ENCODE measurements at regions not wholly inside any gene's neighbourhood (a gene's known extent, or its start where the extent isn't known, plus 50 kb on each side); places are given as distances from the start of the nearest gene placed in this dataset.
"Not testable (repeated sequence)": the region's sequence is repeated elsewhere in the genome, so short reads cannot be mapped to it uniquely, and the experiment has no call there.

DNA sequence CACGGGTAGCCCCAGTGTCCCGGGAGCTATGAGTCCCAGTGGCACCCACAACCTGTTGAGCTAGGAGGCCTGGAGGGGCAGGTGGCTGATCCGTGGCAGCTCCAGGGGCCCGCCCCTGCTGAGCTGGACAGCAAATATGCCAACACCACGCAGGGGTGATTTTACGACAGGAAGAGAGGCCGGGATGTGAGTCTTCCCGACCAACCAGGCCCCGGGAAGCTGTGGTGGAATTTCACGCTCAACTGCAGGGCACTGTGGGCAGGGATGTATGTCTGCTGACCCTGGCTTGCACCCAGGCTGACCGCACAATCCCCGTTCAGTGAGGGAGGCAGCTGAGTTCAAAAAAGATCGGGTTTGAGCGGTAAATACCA, 183.9 kb downstream of the ERMARD start:
- no peak for DNase-seq

DNA sequence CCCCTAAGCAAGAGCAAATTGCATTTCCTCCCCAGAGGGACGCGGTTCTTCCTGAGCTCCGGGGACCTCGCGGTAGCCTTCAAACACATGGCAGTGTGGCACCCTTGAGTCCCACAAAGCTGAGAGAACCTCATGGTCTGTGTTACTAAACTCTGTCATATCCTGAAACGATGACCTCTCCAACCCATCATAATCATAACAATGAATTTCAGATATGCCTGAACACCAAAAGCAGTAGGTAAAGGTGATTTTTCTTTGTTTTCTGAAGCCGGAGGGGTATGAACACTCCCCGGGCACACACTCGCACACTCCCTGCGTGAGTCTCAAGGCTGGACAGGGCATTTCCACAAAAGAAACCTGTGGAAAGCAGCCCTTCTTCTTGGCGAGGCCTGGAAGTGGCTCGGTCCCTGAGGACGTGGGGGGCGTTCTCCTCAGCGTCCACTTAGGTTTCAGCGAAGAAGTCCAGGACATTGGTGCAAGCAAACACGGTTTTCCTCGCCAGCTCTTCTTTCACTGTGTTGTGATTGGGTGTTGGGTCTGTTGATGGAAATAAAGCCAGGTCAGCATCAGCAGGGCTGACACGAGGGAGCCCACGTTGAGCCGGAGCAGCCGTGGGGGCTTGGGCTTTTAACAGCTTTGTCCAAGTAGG, 183.4 kb downstream of the ERMARD start:
- no peak for DNase-seq

DNA sequence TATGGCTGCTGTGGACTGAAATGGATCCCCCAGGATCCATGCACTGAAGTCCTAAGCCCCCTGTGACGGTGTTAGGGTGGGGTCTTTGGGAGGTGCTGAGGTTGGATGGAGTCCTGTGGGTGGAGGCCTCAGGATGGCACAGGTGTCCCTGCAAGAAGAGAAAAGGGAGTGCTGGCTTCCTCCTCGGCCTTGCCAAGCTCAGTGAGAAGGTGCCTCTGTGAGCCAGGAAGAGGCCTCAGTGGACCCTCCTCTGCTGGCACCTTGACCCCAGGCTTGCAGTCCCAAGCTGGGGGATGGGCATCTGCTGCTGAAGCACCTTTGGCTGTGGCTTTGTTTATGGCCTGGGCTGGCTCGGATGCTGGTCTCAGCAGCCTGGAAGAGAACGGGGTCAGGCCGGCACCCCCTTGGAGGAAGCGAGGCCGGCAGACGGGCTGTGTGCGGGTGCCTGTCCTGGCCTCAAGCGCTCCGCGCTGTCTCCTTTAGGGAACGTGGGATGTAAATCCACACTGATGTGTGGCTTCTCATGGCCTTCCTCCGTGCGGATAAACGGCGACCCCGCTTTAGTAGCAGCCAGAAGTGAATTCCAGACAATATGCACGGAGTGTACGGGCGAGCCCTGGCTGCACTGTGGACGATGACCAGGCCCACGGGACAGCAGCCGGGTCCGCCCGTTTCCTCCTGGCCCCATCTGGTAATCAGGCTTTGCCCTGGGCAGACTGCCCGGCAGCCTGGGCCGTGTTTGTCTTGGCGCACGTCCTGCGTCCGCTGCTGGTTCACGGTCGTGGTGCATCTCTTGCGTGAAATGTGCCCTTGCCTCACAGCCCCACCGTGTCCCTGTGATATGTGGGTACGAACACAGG, 182.6 kb downstream of the ERMARD start:
- DNase-seq: no peak

DNA sequence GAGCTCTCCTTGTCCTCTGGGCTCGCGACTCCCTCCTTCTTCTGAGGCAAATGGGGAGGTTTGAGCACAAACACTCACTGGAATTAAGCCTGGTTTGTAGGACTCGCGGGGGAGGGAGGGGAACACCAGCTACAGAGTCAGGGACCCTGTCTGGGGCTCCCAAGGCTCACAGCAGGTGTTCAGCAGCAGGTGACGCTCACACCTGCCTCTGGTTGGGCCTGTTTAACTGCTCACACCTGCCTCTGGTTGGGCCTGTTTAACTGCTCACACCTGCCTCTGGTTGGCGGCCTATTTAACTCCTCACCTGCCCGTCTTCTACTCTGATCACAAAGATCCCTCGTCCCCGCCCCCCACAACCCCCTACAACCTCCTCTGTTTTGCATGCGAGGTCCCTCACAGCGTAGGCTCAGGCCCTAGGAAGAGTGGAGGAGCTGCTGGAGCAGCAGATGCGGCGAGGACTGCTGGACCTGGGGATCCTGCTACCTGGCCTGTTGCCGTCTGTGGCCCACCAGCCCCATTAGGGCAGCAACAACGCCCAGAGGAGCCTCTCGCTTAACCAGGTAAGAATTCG, 181.9 kb downstream of the ERMARD start:
- no peak for DNase-seq

DNA sequence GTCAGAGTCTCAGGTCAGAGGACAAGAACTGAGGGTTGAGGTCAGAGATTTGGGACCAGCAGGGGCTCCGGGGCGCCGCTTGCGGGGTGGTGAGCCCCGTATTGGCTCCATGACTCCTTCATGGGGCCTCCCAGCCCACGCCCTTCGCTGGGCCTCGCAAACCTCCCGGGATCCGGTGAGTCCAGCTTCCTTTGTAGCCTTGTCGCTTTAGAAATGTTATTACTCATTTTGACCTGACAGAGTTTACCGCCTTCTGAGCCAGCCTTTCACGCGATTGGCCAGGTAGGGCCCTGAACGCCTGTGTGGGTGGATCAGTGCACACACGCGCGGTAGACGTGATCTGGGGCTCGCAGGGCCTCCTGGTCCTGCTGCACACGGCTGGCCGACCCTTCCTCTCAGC, 181.1 kb downstream of the ERMARD start:
- no peak for DNase-seq

DNA sequence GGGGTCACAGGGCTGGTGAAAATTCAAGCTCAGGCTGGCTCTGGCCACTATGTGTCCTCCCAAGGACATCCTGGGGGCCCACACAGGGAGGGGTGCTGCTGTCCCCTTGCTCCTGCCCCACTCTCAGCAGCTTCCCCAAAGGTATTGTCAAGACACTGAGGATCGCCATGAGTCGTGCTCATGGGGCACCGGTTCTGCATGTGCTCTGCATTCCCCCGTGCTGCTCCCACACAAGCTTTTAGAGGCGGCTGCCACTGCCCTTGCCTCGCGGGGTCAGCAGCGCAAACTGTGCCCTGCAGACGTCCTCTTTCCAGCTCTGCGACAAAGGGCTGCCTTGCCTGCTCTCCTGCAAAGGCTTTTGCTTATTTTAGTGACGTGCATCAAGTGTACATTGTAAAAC, 179.8 kb downstream of the ERMARD start:
- no peak for DNase-seq

DNA sequence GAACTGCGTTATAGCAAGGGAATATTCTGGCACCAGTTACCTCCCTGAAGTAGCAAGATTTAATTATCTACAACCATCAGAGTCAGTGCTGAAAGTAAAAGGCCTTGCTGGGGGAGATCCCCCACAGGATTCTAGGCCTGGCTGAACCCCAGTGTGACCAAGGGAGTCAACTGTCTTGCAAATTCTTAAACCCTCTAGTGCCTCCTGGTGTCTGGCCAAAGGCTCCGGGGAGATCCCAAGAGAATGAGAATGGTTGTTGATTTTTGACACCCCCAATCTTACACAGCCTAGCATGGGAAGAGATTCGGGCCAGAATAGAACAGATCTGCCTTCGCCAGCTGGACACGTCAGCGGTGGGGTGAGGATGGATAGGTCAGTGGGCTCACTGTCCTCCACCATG, 179.4 kb downstream of the ERMARD start:
- DNase-seq: no peak

DNA sequence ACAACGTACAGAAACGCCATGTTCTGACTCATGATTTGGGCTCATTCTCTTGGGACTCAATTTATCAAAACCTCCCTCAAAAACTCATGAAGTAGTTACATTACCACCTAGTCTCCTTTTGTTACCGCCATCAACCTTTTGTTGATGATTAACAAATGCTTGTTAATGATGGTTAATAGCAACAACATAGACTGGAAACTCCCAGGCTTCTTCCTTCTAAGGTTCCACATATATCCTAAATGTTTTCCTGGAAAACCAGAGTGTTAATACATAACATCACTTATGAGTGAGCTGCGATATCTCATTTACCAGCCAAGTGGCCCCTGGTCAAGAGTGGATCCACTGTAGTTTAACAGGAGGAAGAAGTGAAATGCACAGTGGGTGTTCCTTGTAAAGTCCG, 176.3 kb downstream of the ERMARD start:
- DNase-seq: no peak

DNA sequence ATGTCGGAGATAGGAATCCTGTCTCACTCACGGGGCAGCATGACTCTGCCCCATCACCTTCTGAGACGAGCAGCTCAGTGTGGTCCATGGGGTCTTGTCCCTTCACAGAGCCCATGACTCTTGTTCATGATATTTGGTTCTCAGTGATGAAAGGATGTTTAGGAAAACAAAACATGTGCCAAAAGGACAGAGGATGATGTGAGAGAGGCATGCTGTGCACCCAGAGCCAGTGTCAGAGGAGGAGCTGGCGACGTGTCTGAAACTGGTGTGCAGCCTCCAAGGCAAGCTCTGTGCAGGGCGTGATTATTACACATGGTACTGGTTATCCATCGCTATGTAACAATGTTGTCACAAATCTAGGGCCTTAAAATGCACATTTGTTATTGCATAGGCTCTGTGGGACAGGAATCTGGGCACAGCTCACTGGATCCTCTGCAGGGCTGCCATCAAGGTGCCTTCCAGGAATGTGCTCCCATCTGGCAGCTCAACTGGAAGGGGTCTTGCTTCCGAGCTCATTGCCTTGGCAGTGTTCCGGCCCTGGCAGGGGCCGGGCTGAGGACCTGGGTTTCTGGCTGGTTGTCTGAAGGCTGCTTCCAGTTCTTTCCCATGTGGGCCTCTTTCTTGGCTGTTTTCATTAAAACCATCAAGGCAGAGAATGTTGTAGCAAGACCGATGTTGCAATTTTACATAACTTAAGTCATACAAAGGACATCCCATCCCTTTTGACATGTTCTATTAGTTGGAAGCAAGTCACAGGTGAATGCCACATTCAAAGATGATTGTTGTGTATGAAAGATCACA, 175.4 kb downstream of the ERMARD start:
- no peak for DNase-seq

DNA sequence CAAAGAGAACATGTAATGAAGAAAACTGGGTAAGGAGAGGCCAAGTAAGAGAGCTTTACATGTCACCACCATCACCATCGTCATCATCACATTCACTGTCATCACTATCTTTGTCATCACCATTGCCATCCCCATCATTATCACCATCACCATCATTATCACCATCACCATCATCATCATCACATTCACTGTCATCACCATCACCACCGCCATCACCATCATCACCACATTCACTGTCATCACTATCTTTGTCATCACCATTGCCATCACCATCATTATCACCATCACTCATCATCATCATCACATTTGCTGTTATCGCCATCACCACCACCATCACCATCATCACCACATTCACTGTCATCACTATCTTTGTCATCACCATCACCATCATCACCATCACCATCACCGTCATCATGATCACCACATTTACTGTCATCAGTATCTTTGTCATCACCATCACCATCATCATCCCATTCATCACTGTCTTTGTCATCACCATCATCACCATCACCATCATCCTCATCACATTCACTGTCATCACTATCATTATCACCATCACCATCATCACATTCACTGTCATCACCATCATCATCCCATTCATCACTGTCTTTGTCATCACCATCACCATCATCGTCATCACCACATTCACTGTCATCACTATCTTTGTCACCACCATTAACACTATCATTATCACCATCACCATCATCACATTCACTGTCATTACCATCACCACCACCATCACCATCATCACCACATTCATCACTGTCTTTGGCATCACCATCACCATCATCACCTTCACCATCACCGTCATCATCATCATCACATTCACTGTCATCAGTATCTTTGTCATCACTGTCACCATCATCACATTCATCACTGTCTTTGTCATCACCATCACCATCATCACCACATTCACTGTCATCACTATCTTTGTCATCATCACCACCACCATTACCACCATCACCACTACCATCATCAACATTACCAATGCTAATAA, 172.3 kb downstream of the ERMARD start:
- DNase-seq: no peak

DNA sequence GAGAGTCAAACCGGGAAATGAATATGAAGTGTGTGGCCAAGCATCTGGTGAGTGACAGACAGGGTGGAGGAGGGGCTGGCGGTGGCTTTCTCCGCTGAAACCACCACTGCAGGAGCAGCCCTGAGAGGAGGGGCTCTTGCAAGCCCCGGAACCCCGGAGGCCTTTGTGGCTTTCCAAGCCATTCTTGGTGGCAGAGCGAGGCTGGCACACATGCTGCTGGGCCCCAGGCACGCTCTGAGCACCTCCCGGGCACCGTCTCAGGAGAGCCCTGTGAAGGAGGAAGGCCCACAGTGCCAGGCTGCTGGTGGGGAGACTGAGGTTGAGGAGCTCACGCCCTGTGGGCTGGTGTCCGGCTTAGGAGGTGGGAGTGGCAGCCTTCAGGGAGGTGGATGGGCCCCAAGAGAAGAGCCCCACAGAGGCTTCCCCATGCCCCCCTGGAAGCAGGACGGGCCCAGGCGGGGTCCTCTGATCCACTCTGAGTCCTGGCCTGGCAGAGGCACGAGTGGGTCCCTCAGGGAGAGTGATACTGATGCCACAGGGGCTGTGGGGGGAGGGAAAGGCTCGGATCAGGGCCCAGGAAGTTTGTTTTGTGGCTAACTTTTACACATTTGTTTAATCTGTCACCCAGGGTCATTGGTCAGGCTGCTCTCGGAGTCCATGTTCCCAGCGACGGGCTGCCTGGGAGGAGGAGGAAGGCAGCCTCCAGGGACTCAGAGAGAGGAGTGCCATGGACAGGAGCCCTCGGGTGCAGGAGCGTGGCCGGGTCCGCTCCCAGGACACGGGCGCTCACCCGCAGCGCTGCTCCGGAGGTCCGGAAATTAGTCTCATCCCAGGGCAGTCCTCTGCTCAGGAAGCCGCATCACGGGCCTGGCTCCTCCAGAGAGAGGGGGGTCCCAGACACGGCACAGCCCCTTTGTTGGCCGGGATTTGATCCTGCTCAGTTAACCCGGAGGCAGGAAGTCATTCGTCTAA, 170.7 kb downstream of the ERMARD start:
- DNase-seq: no peak

DNA sequence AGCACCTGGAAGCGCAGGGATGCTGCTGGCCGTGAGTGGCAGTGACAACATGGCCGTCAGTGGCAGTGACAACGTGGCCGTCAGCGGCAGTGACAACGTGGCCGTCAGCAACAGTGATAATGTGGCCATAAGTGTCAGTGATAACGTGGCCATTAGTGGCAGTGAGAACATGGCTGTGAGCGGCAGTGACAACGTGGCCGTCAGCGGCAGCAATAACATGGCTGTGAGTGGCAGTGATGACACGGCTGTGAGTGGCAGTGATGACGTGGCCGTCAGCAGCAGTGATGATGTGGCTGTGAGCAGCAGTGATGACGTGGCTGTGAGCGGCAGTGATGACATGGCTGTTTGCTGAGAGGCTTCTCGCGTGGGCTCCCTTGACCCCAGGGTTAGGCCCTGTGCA, 169.8 kb downstream of the ERMARD start:
- DNase-seq: no peak

DNA sequence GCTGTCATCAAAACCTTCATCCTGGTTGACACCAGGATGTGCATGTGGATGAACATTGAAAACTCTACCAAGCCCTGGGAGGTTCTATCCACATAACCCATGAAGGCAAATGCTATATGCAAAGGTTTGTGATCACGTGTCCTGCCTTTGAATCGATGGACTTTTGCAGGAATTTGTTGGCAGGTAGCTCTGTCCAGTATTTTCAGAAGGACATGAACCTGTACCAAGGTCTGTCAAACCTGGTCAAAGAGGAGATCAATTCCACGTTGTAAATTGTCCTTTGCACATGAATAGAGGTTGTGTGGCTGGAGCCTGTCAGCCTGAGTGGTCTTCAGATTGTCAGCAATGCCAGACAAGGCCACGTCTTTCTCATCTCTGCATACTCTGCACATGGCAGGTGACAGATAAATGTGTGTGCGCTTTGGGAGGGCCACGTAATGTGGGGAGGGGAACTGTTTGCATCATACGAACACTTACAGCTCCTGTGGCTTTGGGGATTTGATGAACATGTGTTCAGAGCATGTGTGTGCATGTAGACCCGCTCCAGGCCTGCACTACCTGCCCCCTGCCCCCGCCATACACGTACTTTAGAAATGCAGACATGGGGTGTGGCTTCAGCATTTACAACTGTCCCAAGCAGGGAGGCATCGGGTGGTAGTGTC, 169.1 kb downstream of the ERMARD start:
- no peak for DNase-seq

DNA sequence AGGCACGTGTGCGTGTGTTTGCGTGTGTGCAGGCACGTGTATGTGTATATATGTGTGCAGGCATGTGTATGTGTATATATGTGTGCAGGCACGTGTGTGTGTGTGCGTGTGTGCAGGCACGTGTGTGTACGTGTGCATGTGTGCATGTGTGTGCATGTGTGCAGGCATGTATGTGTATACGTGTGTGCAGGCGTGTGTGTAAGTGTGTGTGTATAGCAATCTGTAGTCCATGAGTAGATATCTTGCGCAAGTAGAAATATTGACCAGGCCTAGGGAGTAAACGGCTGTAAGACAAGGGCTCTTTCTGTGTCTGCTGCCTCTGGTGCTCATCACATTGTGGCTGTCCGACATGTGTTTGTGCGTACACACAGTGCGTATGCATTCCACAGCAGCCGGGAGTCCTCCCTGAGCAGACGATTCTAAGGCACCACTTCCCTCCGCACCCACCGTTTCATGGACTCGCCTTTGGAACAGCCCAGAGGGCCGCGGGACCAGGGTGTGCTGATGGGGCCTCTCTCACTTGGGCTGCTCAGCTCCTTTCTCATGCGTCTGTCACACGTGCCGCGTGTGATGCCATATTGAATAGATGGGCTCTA, 167.6 kb downstream of the ERMARD start:
- no peak for DNase-seq

DNA sequence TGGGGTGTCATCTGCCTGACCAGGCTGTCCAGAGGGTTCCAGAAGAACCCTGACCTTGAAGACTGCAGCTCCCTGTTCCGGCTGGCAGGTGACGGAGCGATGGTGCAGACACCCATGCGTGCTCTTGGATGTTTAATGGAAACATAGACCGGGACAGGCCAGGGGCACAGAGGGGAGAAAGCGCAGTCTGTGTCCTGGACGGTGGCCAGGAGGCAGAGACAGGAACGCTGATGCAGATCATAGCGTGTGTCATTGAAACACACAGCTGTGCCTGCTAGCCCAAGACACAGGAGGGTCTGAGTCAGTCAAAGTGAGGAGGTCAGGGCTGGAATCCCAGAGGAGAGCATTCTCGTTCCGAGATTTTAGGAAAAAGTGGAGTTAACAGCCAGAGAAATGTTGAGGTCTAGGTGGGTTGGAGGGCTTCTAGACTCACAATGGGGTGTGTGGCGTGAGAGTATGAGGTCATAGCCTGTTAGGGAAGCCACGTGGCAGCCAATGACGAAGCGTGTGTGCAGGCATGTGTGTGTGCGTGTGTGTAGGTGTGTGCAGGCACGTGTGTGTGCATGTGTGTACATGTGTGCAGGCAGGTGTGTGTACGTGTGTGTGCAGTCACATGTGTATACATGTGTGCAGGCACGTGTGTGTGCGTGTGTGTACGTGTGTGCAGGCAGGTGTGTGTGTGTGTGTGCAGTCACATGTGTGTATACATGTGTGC, 167.0 kb downstream of the ERMARD start:
- no peak for DNase-seq

DNA sequence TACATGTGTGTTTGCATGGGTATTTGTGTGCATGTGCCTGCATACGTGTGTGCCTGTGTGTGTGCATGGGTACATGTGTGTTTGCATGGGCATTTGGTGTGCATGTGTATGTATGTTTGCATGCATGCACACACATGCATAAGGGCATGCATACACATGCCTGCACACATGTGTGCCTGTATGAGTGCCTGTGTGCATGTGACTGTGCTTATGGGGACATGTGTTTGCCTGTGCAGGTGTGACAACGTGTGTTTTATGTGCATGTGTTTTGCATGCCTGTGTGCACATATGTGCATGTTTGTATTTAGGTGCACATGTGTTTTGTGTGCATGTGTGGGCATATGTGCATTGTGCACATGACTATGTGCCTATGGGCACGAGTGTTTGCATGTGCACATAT, 165.7 kb downstream of the ERMARD start:
- DNase-seq: no peak

DNA sequence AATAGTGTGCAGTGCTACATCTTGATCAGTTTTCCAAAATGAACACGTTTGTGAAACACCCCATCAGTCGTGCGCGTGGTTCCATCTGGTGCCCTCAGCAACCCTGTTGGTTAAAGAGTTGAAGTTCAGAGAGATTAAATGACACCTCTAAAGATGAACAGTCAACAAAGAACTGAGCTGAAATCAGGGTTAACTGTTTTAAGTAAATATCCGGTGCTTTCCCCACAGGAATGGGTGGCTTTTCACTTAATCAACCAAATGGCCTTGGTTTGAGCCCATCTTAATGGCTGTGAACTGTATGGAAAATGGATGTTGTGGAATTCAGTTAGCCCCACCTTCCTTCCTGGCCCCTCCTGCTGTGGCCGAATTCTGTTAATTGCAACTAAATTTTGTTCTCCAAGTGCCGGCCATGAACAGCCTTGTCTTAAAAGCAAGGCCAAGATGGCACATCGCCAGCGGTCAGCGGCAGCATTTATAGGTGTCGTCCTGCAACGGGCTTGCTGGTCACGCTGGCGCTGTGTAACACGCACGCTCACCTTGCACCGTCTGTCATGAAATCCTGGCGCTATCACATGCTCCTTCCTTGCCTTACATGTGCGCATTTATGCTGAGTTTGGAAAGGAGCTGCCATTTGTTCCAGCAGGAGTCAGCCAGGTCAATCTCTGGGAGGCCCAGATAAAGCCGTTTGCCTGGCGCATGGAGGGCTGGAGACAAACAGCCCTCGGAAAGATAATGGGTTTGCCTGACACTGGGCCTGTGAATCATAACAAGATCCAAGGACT, 164.5 kb downstream of the ERMARD start:
- no peak for DNase-seq

DNA sequence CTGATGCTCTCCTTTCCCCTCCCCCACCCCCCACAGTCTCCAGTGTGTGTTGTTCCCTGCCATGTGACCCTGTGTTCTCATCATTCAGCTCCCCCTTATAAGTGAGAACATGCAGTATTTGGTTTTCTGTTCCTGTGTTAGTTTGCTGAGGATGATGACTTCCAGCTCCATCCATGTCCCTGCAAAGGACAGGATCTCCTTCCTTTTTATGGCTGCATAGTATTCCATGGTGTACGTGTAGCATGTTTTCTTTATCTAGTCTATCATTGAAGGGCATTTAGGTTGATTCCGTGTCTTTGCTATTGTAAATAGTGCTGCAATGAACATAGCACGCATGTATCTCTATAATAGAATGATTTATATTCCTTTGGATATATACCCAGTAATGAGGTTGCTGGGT, 162.3 kb downstream of the ERMARD start:
- DNase-seq: not testable (repeated sequence)

Data from inflammatory macrophage treated with lipopolysaccharide for 1 hour (primary cell).